ENCODE measurements at regions not wholly inside any gene's neighbourhood (a gene's known extent, or its start where the extent isn't known, plus 50 kb on each side); places are given as distances from the start of the nearest gene placed in this dataset.
A peak's percentile ranks its signal among the peaks of the same experiment; 100 is the strongest.

- ATAC-seq (no peak), DNase-seq (ENCODE audit: low spot score in 2 of 2) (no peak)
- no peak overlapping the region for H3K27ac Mint-ChIP-seq
These were observed 180.9 kb downstream of the REEP3 start for GRCh38 chr10:63702092-63702491.

DNA sequence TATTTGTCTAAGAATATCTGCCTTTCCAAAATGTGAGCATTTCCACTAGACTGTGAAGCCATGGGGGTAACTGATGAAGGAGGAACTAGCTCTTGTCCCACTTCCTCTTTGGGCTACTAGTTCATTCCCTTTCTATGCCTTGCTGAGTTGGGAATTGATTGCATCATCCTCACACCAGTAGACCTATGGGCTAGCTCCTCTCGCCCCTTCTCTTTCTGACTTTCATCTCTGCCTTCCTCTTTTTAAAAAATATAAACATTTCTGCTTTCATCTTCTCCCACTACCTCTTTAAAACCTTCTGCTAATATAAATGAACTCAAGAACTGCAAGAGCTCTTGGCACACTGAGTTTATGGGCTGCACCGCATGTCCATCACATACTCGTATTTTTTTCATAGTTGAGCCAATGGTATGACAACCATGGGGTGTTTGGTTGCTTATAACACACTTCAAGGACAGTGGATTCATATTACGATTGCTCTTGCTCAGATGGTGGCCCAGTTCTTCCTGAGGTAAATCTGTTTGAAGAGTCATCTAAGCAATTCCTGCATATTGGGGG lies 182.0 kb downstream of the REEP3 start:
- no peak for ATAC-seq
- DNase-seq (ENCODE audit: low spot score in 2 of 2), result no peak
- peaks cover 0 to 13% of the 10 kb centered on the region in 2 donors for H3K36me3 Mint-ChIP-seq
- peaks cover 0 to 3% of the 10 kb centered on the region in 2 donors for H3K9me3 Mint-ChIP-seq
- no peak overlapping the region for H3K27ac Mint-ChIP-seq

More at GRCh38 chr10:63702092-63702491, 180.9 kb downstream of the REEP3 start:
- H3K36me3 Mint-ChIP-seq, result peaks cover 0 to 12% of the 10 kb centered on the region in 2 donors
- peaks cover 0 to 3% of the 10 kb centered on the region in 2 donors for H3K9me3 Mint-ChIP-seq

GRCh38 chr10:63703740-63704345 lies 182.6 kb downstream of the REEP3 start:
- Mint-ChIP-seq H3K9me3 (peaks cover 0 to 6% of the 10 kb centered on the region in 2 donors), H3K36me3 (peaks cover 0 to 19% of the 10 kb centered on the region in 2 donors), H3K27ac (peak overlapping the region in 1 of 2 donors; percentile 53)
- no peak for ATAC-seq
- DNase-seq (ENCODE audit: low spot score in 2 of 2), result no peak

DNA sequence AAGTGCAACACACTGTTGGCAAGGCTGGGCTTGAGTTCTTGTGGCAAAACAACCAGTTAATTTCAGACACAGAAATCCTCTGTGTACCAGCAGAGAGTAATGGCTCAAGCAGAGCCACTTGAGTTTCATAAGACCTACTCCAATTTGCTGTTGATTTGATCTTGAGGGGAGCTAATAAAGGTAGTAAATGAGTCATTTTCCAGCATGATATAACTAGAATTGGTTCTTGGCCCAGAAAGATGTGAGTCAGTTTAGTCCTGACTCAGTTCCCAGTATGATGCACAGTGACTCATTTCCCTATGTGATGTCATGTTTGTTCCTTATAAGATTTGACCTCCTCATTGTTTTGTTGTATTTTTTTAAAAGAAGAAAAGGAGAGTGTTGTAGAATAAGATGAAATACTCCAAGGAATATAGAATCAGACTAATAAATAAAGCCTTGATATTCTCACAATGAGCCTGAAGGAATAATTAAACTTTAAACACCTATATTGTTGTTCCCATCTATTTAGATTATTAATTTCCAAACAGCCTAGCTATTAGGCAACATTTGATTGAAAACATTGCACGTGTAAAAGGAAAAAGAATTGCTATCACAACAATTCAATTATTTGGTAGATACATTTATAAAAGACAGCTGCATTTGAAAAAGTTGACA lies 186.2 kb downstream of the REEP3 start:
- Mint-ChIP-seq H3K9me3 (peaks cover 0 to 6% of the 10 kb centered on the region in 2 donors), H3K27ac (peak overlapping the region; percentile 10 to 72), H3K36me3 (peaks cover 0 to 23% of the 10 kb centered on the region in 2 donors)
- DNase-seq (ENCODE audit: low spot score in 2 of 2) (peak in 1 of 2 donors; percentile 26), ATAC-seq (peak; percentile 97 to 100)

DNA sequence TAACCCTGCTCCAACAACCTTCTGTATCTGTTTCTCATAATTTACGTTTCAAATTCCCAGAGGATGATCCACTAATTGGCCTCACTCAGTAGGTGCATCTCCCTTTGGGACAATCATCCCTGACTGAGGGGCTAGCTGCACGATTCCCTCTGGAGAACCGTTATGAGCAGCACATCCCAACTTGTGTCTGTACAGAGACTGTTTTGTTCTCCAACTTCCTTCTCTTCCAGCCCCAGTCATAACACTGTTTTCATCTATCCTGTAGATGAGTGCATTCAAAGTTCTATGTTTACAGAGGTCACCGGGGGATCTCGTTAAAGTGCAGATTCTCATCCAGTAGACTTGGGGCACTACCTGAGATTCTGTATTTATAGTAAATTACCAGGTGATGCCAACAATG lies 187.2 kb downstream of the REEP3 start:
- Mint-ChIP-seq H3K27ac (no peak overlapping the region), H3K36me3 (peaks cover 0 to 21% of the 10 kb centered on the region in 2 donors), H3K9me3 (peaks cover 0 to 4% of the 10 kb centered on the region in 2 donors)
- no peak for ATAC-seq
- DNase-seq (ENCODE audit: low spot score in 2 of 2), result no peak

GRCh38 chr10:63710703-63711102 lies 189.5 kb downstream of the REEP3 start:
- DNase-seq (ENCODE audit: low spot score in 2 of 2) (no peak), ATAC-seq (no peak)
- Mint-ChIP-seq H3K36me3 (peaks cover 0 to 11% of the 10 kb centered on the region in 2 donors), H3K27ac (no peak overlapping the region), H3K9me3 (peaks cover 0 to 3% of the 10 kb centered on the region in 2 donors)

- no peak overlapping the region for H3K27ac Mint-ChIP-seq
- DNase-seq (ENCODE audit: low spot score in 2 of 2), result no peak
- no peak for ATAC-seq
- peaks cover 0 to 11% of the 10 kb centered on the region in 2 donors for H3K36me3 Mint-ChIP-seq
- H3K9me3 Mint-ChIP-seq, result peaks cover 0 to 3% of the 10 kb centered on the region in 2 donors
These were observed 190.2 kb downstream of the REEP3 start for GRCh38 chr10:63711361-63711760.

DNA sequence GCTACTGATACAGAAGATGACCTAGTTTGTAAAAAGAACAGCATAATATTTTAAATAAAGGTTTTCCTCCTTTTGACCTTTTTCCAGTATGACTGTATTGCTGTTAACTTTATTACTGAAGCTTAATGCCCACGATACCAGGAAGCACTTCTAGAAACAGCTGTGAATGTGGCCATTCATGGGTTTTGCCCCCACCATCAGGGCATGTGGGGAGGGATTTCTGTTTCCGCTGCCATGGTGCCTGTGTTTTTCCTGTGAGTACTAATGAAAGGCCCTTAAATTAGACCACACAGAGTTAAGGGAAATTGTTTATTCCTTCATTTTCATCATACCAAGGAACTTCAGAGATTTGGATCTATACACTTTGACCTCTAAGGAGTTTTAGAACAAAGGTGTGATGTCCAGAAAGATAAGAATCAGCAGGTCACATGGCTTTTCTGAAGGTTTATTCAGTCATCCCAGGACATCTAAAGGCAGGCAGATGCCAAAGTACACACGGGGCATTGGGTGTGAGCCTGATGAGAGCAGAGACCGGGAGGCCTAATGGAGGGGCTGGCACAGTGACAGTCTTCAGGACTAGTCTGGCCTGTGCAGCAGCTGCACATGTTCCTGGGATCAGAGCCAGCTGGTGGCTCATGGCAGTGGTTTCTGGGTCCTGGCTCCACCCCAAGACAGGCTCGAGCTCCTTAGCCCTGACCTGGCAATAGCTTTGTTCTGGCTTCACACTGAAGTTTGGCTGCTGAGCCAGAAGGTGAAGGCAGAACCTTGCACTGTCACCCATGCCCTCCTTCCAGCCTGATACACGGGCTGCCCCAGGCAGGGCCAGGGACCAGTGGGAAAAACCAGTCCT lies 190.9 kb downstream of the REEP3 start:
- Mint-ChIP-seq H3K27ac (no peak overlapping the region), H3K9me3 (peaks cover 0 to 3% of the 10 kb centered on the region in 2 donors), H3K36me3 (peaks cover 0 to 11% of the 10 kb centered on the region in 2 donors)
- DNase-seq (ENCODE audit: low spot score in 2 of 2), result no peak
- ATAC-seq, result peak in 1 of 2 donors; percentile 13

- DNase-seq (ENCODE audit: low spot score in 2 of 2) (no peak), ATAC-seq (no peak)
- H3K27ac Mint-ChIP-seq, result no peak overlapping the region
- H3K9me3 Mint-ChIP-seq, result peaks cover 0 to 3% of the 10 kb centered on the region in 2 donors
- peaks cover 0 to 11% of the 10 kb centered on the region in 2 donors for H3K36me3 Mint-ChIP-seq
These were observed 191.5 kb downstream of the REEP3 start for GRCh38 chr10:63712717-63713115.

DNA sequence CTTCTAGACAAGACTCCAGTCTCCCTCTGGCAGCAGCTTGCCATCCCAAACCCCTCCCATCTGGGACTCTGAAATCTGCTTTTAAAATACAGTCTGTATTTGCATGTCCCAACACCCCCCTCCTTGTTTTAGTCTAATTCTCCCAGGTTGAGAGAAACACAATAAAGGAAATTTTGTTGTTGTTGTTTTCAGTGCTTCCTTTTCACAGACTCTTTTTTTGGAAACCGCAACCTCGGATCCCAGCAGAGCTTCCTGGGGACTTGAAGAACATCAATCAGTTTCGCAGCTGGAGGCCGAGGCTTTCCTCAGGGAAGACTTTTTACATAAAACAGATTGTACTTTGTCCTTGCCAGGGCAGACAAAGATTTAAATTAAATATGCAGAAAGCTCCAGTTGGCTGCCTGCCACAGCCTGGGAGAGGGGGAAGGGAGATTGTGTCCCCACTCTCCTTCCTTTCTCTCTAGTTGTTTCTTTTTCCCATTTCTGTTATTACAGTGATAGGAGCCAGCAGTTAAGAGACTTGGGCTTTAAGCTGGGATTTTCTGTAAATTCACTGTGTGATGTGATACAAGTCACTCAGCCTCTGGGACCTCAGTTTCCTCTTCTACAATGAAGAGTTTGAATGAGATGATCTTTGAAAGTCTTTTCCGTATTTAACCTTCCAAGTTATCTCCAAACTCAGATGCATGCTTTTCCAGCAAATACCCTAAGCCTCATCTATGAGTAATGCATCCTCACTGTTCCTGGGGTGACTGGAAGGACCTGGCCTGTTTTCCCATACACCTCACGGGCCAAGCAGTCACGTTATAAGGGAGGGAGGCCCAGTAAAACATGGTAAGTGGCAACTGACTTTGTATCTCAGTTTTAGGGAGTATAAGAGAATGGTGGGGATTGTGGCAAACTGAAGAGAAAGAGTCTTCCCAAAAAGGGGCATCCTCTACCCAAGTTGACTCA lies 192.3 kb downstream of the REEP3 start:
- Mint-ChIP-seq H3K27ac (no peak overlapping the region), H3K36me3 (peaks cover 0 to 7% of the 10 kb centered on the region in 2 donors), H3K9me3 (peaks cover 0 to 1% of the 10 kb centered on the region in 2 donors)
- DNase-seq (ENCODE audit: low spot score in 2 of 2), result no peak
- no peak for ATAC-seq

- DNase-seq (ENCODE audit: low spot score in 2 of 2), result no peak
These were observed 194.9 kb downstream of the REEP3 start for GRCh38 chr10:63716016-63716580.

GRCh38 chr10:63717027-63717715 lies 196.0 kb downstream of the REEP3 start:
- Mint-ChIP-seq H3K36me3 (no peaks in the 10 kb centered on the region), H3K9me3 (no peaks in the 10 kb centered on the region), H3K27ac (no peak overlapping the region)
- DNase-seq (ENCODE audit: low spot score in 2 of 2) (no peak), ATAC-seq (no peak)

More at GRCh38 chr10:63716016-63716580, 194.9 kb downstream of the REEP3 start:
- Mint-ChIP-seq H3K9me3 (no peaks in the 10 kb centered on the region), H3K36me3 (no peaks in the 10 kb centered on the region), H3K27ac (no peak overlapping the region)
- ATAC-seq, result no peak

- no peak for ATAC-seq
- DNase-seq (ENCODE audit: low spot score in 2 of 2), result no peak
- H3K27ac Mint-ChIP-seq, result no peak overlapping the region
- no peaks in the 10 kb centered on the region for H3K36me3 Mint-ChIP-seq
- no peaks in the 10 kb centered on the region for H3K9me3 Mint-ChIP-seq
These were observed 196.8 kb downstream of the REEP3 start for GRCh38 chr10:63718006-63718405.

- H3K27ac Mint-ChIP-seq, result no peak overlapping the region
- DNase-seq (ENCODE audit: low spot score in 2 of 2), result no peak
- no peak for ATAC-seq
- H3K36me3 Mint-ChIP-seq, result no peaks in the 10 kb centered on the region
- no peaks in the 10 kb centered on the region for H3K9me3 Mint-ChIP-seq
These were observed 197.2 kb downstream of the REEP3 start for GRCh38 chr10:63718421-63718820.

- Mint-ChIP-seq H3K27ac (no peak overlapping the region), H3K9me3 (no peaks in the 10 kb centered on the region), H3K36me3 (no peaks in the 10 kb centered on the region)
- DNase-seq (ENCODE audit: low spot score in 2 of 2) (no peak), ATAC-seq (no peak)
These were observed 198.1 kb downstream of the REEP3 start for GRCh38 chr10:63719226-63719856.
